Heart left ventricle (tissue), 13 donors: ENCODE measurements at regions not wholly inside any gene's neighbourhood (a gene's known extent, or its start where the extent isn't known, plus 50 kb on each side); places are given as distances from the start of the nearest gene placed in this dataset.

Experiments used
- POLR2A ChIP-seq, 2 donors: fragments of 450-650 bp; IDR thresholded peaks; one replicate each; pipeline ENCODE4 v1.6.1; 2017; ENCODE audit warnings: antibody characterized with exemption in 2 of 2, mild to moderate bottlenecking in 2 of 2, moderate library complexity in 2 of 2
- TF ChIP-seq, protein P1 (sequence below), 12 donors: fragments of 200-600 bp; sonication (generic) in 4 of 12; IDR thresholded peaks; one replicate each; pipeline versions ENCODE4 v1.5.0 to v1.8.0; 2018 to 2022; ENCODE audit warnings: antibody characterized with exemption in 12 of 12, mild to moderate bottlenecking in 5 of 12
- donor health status: ischemic (EF 13 %, LVEDD 7.1; RV severe dilation, severe dysfunction).
- donor health status: DM: no; HTN: yes; CAD: no.
- donor health status: DM: no; HTN: no; CAD: no.
- donor health status: ischemic (EF 25% LVEDD 6.9; RV normal size, moderate dysfunction).
- donor health status: ischemic (EF 25% LVEDD 5.7; RV mildly dilated, moderate dysfunction).
- donor health status: ischemic (EF 35%, LVEDD 5.7; RV mildly dilated, moderate dysfunction).
- donor health status: nonischemic (EF 11% LVEDD 7.7; RV severe dilation, severe dysfunction).
- donor health status: DM: yes; HTN: yes; CAD: no.
- donor health status: PGD.
- donor health status: ischemic (EF 29% LVEDD 5.4; RV normal size, mild dysfunction).
- donor health status: nonischemic (EF 23%, LVEDD 6.1; RV moderate dilation, normal function).

DNA sequence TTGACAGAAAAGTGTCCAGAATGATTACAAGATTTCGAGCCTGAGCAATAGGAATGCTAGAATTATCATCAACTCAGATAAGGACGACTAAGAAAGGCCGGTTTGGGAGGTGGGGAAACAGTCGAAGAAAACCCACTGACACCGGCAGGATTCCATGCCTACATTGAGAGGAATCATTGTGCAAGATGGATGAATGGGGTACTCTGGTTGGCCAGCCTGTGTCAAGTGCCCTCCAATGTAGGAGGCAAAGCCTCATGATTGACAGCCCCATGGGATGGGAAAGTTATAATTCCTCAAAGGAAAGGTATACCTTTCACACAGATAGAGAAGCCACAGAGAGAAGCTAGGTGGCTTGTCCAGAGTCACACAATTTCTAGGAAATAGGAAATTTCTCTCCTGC is 153.5 kb upstream of the CTTNBP2NL start:
- TF ChIP-seq, protein P1, sequence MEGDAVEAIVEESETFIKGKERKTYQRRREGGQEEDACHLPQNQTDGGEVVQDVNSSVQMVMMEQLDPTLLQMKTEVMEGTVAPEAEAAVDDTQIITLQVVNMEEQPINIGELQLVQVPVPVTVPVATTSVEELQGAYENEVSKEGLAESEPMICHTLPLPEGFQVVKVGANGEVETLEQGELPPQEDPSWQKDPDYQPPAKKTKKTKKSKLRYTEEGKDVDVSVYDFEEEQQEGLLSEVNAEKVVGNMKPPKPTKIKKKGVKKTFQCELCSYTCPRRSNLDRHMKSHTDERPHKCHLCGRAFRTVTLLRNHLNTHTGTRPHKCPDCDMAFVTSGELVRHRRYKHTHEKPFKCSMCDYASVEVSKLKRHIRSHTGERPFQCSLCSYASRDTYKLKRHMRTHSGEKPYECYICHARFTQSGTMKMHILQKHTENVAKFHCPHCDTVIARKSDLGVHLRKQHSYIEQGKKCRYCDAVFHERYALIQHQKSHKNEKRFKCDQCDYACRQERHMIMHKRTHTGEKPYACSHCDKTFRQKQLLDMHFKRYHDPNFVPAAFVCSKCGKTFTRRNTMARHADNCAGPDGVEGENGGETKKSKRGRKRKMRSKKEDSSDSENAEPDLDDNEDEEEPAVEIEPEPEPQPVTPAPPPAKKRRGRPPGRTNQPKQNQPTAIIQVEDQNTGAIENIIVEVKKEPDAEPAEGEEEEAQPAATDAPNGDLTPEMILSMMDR (IDR thresholded peaks at IDR 0.05): no peak
- no peak for TF ChIP-seq POLR2A (IDR thresholded peaks at IDR 0.05)
